ENCODE measurements at regions not wholly inside any gene's neighbourhood (a gene's known extent, or its start where the extent isn't known, plus 50 kb on each side); places are given as distances from the start of the nearest gene placed in this dataset.
"Not testable (repeated sequence)": the region's sequence is repeated elsewhere in the genome, so short reads cannot be mapped to it uniquely, and the experiment has no call there.

- no peak for DNase-seq
Observed at GRCh38 chr7:15848901-15849300, 162.4 kb upstream of the MEOX2 start.

- DNase-seq, result no peak
Observed at GRCh38 chr7:15848362-15848761, 161.9 kb upstream of the MEOX2 start.

GRCh38 chr7:15845868-15846267, 159.4 kb upstream of the MEOX2 start:
- DNase-seq, result no peak

GRCh38 chr7:15845461-15845860, 159.0 kb upstream of the MEOX2 start:
- peak; percentile 62 for DNase-seq

- DNase-seq, result peak; percentile 88
Observed at GRCh38 chr7:15839416-15840100, 153.1 kb upstream of the MEOX2 start.

GRCh38 chr7:15838265-15838664, 151.8 kb upstream of the MEOX2 start:
- DNase-seq, result no peak

GRCh38 chr7:15837306-15837950, 150.9 kb upstream of the MEOX2 start:
- no peak for DNase-seq

- DNase-seq, result no peak
Observed at GRCh38 chr7:15836651-15837050, 150.2 kb upstream of the MEOX2 start.

- DNase-seq, result no peak
Observed at GRCh38 chr7:15836041-15836440, 149.6 kb upstream of the MEOX2 start.

GRCh38 chr7:15834446-15834845, 148.0 kb upstream of the MEOX2 start:
- DNase-seq, result no peak

GRCh38 chr7:15832996-15833395, 146.5 kb upstream of the MEOX2 start:
- peak; percentile 27 for DNase-seq

GRCh38 chr7:15831606-15832005, 145.1 kb upstream of the MEOX2 start:
- DNase-seq, result no peak

GRCh38 chr7:15829691-15830090, 143.2 kb upstream of the MEOX2 start:
- no peak for DNase-seq

GRCh38 chr7:15828881-15829280, 142.4 kb upstream of the MEOX2 start:
- DNase-seq, result no peak

- no peak for DNase-seq
Observed at GRCh38 chr7:15821484-15822427, 135.3 kb upstream of the MEOX2 start.

- DNase-seq, result no peak
Observed at GRCh38 chr7:15820319-15820718, 133.8 kb upstream of the MEOX2 start.

- no peak for DNase-seq
Observed at GRCh38 chr7:15816835-15817426, 130.4 kb upstream of the MEOX2 start.

GRCh38 chr7:15813448-15813847, 127.0 kb upstream of the MEOX2 start:
- DNase-seq, result no peak

- DNase-seq, result not testable (repeated sequence)
Observed at GRCh38 chr7:15810383-15810782, 123.9 kb upstream of the MEOX2 start.

GRCh38 chr7:15809936-15810335, 123.5 kb upstream of the MEOX2 start:
- not testable (repeated sequence) for DNase-seq

GRCh38 chr7:15805891-15806290, 119.4 kb upstream of the MEOX2 start:
- no peak for DNase-seq

GRCh38 chr7:15802425-15802824, 115.9 kb upstream of the MEOX2 start:
- DNase-seq, result no peak

- DNase-seq, result no peak
Observed at GRCh38 chr7:15801551-15801950, 115.1 kb upstream of the MEOX2 start.
